ENCODE measurements at regions not wholly inside any gene's neighbourhood (a gene's known extent, or its start where the extent isn't known, plus 50 kb on each side); places are given as distances from the start of the nearest gene placed in this dataset.

GRCh38 chr15:88982946-88983342 lies 69.8 kb upstream of the MFGE8 start:
- TF ChIP-seq POLR2A (IDR thresholded peaks at IDR 0.05; ENCODE audit: control extremely low read depth in 1 of 2, low read depth in 2 of 2, low read length in 2 of 2), result no peak
- TF ChIP-seq BCL11A (IDR thresholded peaks at IDR 0.05; ENCODE audit: low read depth in 2 of 2, low read length in 2 of 2), result no peak
- TF ChIP-seq YY1 (IDR thresholded peaks at IDR 0.05; ENCODE audit: low read depth, low read length), result no peak
- TF ChIP-seq, protein P1, sequence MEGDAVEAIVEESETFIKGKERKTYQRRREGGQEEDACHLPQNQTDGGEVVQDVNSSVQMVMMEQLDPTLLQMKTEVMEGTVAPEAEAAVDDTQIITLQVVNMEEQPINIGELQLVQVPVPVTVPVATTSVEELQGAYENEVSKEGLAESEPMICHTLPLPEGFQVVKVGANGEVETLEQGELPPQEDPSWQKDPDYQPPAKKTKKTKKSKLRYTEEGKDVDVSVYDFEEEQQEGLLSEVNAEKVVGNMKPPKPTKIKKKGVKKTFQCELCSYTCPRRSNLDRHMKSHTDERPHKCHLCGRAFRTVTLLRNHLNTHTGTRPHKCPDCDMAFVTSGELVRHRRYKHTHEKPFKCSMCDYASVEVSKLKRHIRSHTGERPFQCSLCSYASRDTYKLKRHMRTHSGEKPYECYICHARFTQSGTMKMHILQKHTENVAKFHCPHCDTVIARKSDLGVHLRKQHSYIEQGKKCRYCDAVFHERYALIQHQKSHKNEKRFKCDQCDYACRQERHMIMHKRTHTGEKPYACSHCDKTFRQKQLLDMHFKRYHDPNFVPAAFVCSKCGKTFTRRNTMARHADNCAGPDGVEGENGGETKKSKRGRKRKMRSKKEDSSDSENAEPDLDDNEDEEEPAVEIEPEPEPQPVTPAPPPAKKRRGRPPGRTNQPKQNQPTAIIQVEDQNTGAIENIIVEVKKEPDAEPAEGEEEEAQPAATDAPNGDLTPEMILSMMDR (IDR thresholded peaks at IDR 0.05; ENCODE audit: control extremely low read depth in 1 of 3, insufficient read depth in 1 of 3, low read depth in 1 of 3, low read length in 3 of 3), result no peak
- no peak for TF ChIP-seq GABPA (IDR thresholded peaks at IDR 0.05; ENCODE audit: borderline replicate concordance, insufficient read depth, low read length)
- no peak for TF ChIP-seq SIX5 (IDR thresholded peaks at IDR 0.05; ENCODE audit: low read depth, low read length)
- TF ChIP-seq KDM1A (IDR thresholded peaks at IDR 0.05; ENCODE audit: borderline replicate concordance, low read length), result no peak
- TF ChIP-seq, protein P2, sequence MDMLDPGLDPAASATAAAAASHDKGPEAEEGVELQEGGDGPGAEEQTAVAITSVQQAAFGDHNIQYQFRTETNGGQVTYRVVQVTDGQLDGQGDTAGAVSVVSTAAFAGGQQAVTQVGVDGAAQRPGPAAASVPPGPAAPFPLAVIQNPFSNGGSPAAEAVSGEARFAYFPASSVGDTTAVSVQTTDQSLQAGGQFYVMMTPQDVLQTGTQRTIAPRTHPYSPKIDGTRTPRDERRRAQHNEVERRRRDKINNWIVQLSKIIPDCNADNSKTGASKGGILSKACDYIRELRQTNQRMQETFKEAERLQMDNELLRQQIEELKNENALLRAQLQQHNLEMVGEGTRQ (IDR thresholded peaks at IDR 0.05; ENCODE audit: low read length), result no peak

Measured in H1 (cell line).